SW480 (cell line): ENCODE measurements at regions not wholly inside any gene's neighbourhood (a gene's known extent, or its start where the extent isn't known, plus 50 kb on each side); places are given as distances from the start of the nearest gene placed in this dataset.

ENCODE experiments used
- DNase-seq: peaks from one replicate; pipeline ENCODE4 v3.0.0-alpha.2; 2016; ENCODE audit warnings: low spot score

GRCh38 chr6:53413326-53413725 is 64.6 kb upstream of the ELOVL5 start:
- no peak for DNase-seq

- DNase-seq = no peak
Observed at GRCh38 chr6:53412751-53413150, 64.0 kb upstream of the ELOVL5 start.

DNA sequence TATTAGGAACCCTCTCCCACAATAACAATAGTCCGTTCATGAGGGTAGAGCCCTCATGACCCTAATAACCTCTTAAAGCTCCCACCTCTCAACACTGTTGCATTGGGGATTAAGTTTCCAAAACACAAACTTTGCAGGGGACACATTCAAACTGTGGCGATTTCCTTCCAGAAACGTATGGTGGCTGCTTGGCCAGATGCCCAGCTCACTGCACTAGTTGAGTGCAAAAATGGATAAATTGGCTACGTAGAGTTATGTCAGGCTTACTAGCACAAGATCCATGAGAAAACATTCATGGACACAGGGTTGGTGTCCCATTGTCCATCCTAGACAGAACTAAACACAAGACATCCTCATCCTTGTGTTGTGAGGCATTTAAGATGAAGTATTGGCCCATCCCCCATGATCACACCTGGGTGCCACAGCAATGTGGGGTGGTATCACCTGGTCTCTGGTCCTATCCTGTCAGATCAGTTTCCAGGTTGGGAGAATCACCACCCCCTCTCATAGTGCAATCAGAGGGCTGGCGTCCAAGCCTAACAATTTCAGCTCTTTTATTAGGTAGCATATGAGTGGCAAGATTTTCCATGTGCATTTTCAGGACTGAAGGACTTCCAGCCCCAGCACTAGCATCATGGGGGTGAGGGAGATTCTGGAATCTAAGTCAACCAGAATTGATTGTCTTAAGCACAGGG is 63.4 kb upstream of the ELOVL5 start:
- no peak for DNase-seq

DNA sequence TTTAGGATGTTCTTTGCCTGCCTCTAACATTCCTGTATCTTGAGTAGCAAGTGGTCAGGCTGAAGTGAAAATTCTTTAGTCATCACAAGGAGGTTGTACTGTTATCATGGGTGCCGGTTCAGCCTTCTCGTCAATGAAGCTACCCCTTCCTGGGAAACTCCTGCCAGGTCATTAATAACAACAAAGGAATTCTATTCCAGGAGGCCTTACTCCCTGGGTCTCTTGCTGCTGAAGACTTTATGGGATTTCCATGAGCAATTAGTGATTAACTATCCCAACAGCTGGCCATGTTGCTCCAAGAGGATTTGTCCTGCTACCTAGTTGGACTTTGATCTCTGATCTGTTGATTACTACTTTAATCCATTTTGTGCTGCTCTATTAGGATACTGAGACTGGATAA is 62.7 kb upstream of the ELOVL5 start:
- no peak for DNase-seq

DNA sequence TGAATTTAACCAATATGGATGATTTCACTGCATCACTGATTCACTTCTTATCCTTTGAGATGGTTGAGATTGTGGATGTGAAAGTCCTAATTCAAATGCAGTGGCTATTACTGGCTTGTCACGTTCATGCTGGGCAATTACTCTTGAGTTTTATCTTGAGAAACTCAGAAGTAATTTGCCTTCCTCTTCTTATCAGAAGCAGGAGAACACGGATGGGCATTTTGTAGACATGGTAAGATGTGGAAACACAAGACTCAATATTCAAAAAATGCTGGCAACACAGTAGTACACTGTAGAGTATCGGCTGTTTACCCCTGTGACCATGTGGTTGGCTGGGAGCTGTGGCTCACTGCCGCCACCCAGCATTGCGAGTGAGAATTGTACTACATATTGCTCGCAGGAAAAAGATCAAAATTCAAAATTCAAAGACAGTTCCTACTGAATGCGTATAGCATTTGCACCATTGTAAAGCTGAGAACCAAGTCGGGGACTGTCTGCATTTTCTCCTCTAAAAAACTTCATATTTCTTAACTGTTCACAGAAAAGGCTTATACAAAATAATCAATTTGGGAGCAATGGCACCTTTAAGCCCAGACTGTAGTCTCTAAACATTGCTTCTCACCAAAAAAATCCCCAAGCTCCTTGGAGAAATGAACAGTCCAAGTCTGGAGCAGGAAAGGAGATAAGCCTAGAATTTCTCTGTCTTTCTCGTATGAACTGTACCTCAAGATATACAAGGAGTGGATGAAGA is 61.9 kb upstream of the ELOVL5 start:
- no peak for DNase-seq

GRCh38 chr6:53408826-53409225 is 60.1 kb upstream of the ELOVL5 start:
- DNase-seq = no peak

GRCh38 chr6:53399027-53399344 is 50.2 kb upstream of the ELOVL5 start:
- DNase-seq = no peak

GRCh38 chr6:53398247-53399026 is 49.7 kb upstream of the ELOVL5 start:
- no peak for DNase-seq
